ENCODE measurements at regions not wholly inside any gene's neighbourhood (a gene's known extent, or its start where the extent isn't known, plus 50 kb on each side); places are given as distances from the start of the nearest gene placed in this dataset.

GRCh38 chr3:72475258-72476138 is 372.7 kb downstream of the SHQ1 start:
- TF ChIP-seq, protein P1, sequence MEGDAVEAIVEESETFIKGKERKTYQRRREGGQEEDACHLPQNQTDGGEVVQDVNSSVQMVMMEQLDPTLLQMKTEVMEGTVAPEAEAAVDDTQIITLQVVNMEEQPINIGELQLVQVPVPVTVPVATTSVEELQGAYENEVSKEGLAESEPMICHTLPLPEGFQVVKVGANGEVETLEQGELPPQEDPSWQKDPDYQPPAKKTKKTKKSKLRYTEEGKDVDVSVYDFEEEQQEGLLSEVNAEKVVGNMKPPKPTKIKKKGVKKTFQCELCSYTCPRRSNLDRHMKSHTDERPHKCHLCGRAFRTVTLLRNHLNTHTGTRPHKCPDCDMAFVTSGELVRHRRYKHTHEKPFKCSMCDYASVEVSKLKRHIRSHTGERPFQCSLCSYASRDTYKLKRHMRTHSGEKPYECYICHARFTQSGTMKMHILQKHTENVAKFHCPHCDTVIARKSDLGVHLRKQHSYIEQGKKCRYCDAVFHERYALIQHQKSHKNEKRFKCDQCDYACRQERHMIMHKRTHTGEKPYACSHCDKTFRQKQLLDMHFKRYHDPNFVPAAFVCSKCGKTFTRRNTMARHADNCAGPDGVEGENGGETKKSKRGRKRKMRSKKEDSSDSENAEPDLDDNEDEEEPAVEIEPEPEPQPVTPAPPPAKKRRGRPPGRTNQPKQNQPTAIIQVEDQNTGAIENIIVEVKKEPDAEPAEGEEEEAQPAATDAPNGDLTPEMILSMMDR (IDR thresholded peaks at IDR 0.05): no peak
- TF ChIP-seq POLR2A (IDR thresholded peaks at IDR 0.05): no peak
